ENCODE measurements at regions not wholly inside any gene's neighbourhood (a gene's known extent, or its start where the extent isn't known, plus 50 kb on each side); places are given as distances from the start of the nearest gene placed in this dataset.

GRCh38 chr3:182392182-182392937 is 400.9 kb upstream of the ATP11B start:
- TF ChIP-seq CTCF (conservative IDR thresholded peaks at IDR 0.05; ENCODE audit: low read depth, low read length) (no peak), EZH2 (IDR thresholded peaks at IDR 0.05; ENCODE audit: borderline replicate concordance, low read depth, low read length, poor library complexity, severe bottlenecking) (no peak)
